GM23338 (cell line): ENCODE measurements at regions not wholly inside any gene's neighbourhood (a gene's known extent, or its start where the extent isn't known, plus 50 kb on each side); places are given as distances from the start of the nearest gene placed in this dataset.

Experiments used
- ATAC-seq: fragments of 200-7000 bp; cut with Tn5 transposase; 3 replicates; pipeline ENCODE4 v1.9.1; 2020
- DNase-seq: peaks from one replicate; pipeline ENCODE4 v3.0.0-alpha.2; 2015; ENCODE audit warnings: low spot score
- H2AFZ ChIP-seq: fragments of 200-600 bp; sonication (generic); 2 replicates; pipeline ENCODE4 v1.8.0; 2016; ENCODE audit warnings: antibody characterized with exemption, mild to moderate bottlenecking, moderate library complexity
- H3F3A ChIP-seq: fragments of 200-600 bp; sonication (generic); replicated peaks from 2 replicates; pipeline ENCODE4 v1.8.0; 2017; ENCODE audit warnings: antibody characterized with exemption, mixed run types, low read depth
- H3K27ac ChIP-seq: fragments of 200-600 bp; sonication (generic); 2 replicates; pipeline ENCODE4 v1.6.1; 2016; ENCODE audit warnings: low read depth
- H3K27me3 ChIP-seq: fragments of 200-600 bp; sonication (generic); 2 replicates; pipeline ENCODE4 v1.8.0; 2016; ENCODE audit warnings: mild to moderate bottlenecking, mixed run types, moderate library complexity; ENCODE audit not compliant: insufficient read depth
- H3K36me3 ChIP-seq: fragments of 200-600 bp; sonication (generic); 2 replicates; pipeline ENCODE4 v1.8.0; 2016; ENCODE audit warnings: mild to moderate bottlenecking; ENCODE audit not compliant: insufficient read depth
- H3K4me1 ChIP-seq: fragments of 200-600 bp; sonication (generic); 2 replicates; pipeline ENCODE4 v1.8.0; 2016; ENCODE audit warnings: mild to moderate bottlenecking, moderate library complexity; ENCODE audit not compliant: insufficient read depth
- H3K4me2 ChIP-seq: fragments of 200-600 bp; sonication (generic); 2 replicates; pipeline ENCODE4 v1.7.1; 2017; ENCODE audit warnings: mixed run types
- H3K4me3 ChIP-seq: fragments of 200-600 bp; sonication (generic); 2 replicates; pipeline ENCODE4 v1.6.1; 2016; ENCODE audit warnings: mixed run types
- H3K79me2 ChIP-seq: fragments of 200-600 bp; sonication (generic); replicated peaks from 2 replicates; pipeline ENCODE4 v1.8.0; 2017; ENCODE audit warnings: mild to moderate bottlenecking; ENCODE audit not compliant: insufficient read depth
- H3K9me2 ChIP-seq: fragments of 200-600 bp; sonication (generic); 2 replicates; pipeline ENCODE4 v1.8.0; 2017; ENCODE audit not compliant: insufficient read depth
- H4K20me1 ChIP-seq: fragments of 200-600 bp; sonication (generic); replicated peaks from 2 replicates; pipeline ENCODE4 v1.8.0; 2017; ENCODE audit warnings: mild to moderate bottlenecking; ENCODE audit not compliant: insufficient read depth
- H3K27ac Mint-ChIP-seq: 2 replicates; pipeline ENCODE4 v1.8.0; 2020; ENCODE audit warnings: inconsistent platforms, mild to moderate bottlenecking, moderate library complexity, mixed read lengths
- H3K27me3 Mint-ChIP-seq: 3 replicates; pipeline ENCODE4 v1.8.0; 2022; ENCODE audit warnings: low read depth, mild to moderate bottlenecking, moderate library complexity, mixed read lengths, inconsistent platforms; ENCODE audit not compliant: insufficient read depth, poor library complexity
- H3K36me3 Mint-ChIP-seq: 3 replicates; pipeline ENCODE4 v1.8.0; 2021; ENCODE audit warnings: low read depth, mild to moderate bottlenecking, inconsistent platforms, moderate library complexity, mixed read lengths
- H3K4me1 Mint-ChIP-seq: 3 replicates; pipeline ENCODE4 v1.8.0; 2020; ENCODE audit warnings: mild to moderate bottlenecking, inconsistent platforms, mixed read lengths
- H3K4me3 Mint-ChIP-seq: 3 replicates; pipeline ENCODE4 v1.8.0; 2021; ENCODE audit warnings: moderate library complexity, mild to moderate bottlenecking, inconsistent platforms, mixed read lengths
- H3K9me3 Mint-ChIP-seq: 3 replicates; pipeline ENCODE4 v1.8.0; 2020; ENCODE audit warnings: moderate library complexity, mild to moderate bottlenecking, inconsistent platforms, mixed read lengths
- CREB1 ChIP-seq: fragments of 250-450 bp; sonication (Bioruptor Pico); IDR thresholded peaks from 2 replicates; pipeline ENCODE4 v1.5.0; 2020; ENCODE audit warnings: low read depth, mild to moderate bottlenecking, moderate library complexity
- EZH2 ChIP-seq: fragments of 200-600 bp; sonication (generic); IDR thresholded peaks from one replicate; pipeline ENCODE4 v1.8.0; 2017; ENCODE audit warnings: antibody characterized with exemption, mild to moderate bottlenecking, low read depth; ENCODE audit not compliant: unreplicated experiment
- EZH2phosphoT487 ChIP-seq: fragments of 200-600 bp; sonication (generic); IDR thresholded peaks from one replicate; pipeline ENCODE4 v1.8.1; 2018; ENCODE audit warnings: antibody characterized with exemption; ENCODE audit not compliant: unreplicated experiment
- JUNB ChIP-seq: IDR thresholded peaks from one replicate; pipeline ENCODE4 v1.6.1; 2016; ENCODE audit warnings: antibody characterized with exemption; ENCODE audit not compliant: unreplicated experiment
- NANOG ChIP-seq: IDR thresholded peaks from 2 replicates; pipeline ENCODE4 v1.6.1; 2016; ENCODE audit warnings: antibody characterized with exemption, borderline replicate concordance
- POLR2AphosphoS5 ChIP-seq: IDR thresholded peaks from 2 replicates; pipeline ENCODE4 v1.6.1; 2016; ENCODE audit warnings: antibody characterized with exemption, low read depth
- STAT1 ChIP-seq: IDR thresholded peaks from one replicate; pipeline ENCODE4 v1.6.1; 2016; ENCODE audit warnings: antibody characterized with exemption; ENCODE audit not compliant: unreplicated experiment
- ZNF114 ChIP-seq: fragments of 250-450 bp; sonication (Bioruptor Pico); IDR thresholded peaks from 2 replicates; pipeline ENCODE4 v1.5.0; 2020; ENCODE audit warnings: mild to moderate bottlenecking, moderate library complexity
- ZNF331 ChIP-seq: fragments of 250-450 bp; sonication (Bioruptor Pico); IDR thresholded peaks from 2 replicates; pipeline ENCODE4 v1.5.0; 2020; ENCODE audit warnings: low read depth, mild to moderate bottlenecking, moderate library complexity
- TF ChIP-seq, protein P1 (sequence below), 2 experiments: fragments of 200-600 bp in 1 of 2; sonication (generic) in 1 of 2; conservative IDR thresholded peaks; 2 replicates each; pipeline versions ENCODE4 v1.5.1 to v1.6.1; 2016 to 2017; ENCODE audit warnings: antibody characterized with exemption in 2 of 2, low read depth in 2 of 2, mild to moderate bottlenecking in 2 of 2, moderate library complexity in 1 of 2
- TF ChIP-seq, protein P2 (sequence below): fragments of 250-450 bp; sonication (Bioruptor Pico); IDR thresholded peaks from 2 replicates; pipeline ENCODE4 v1.5.0; 2020; ENCODE audit warnings: mild to moderate bottlenecking, moderate library complexity
- TF ChIP-seq, protein P3 (sequence below): IDR thresholded peaks from one replicate; pipeline ENCODE4 v1.6.1; 2018; ENCODE audit warnings: antibody characterized with exemption; ENCODE audit not compliant: unreplicated experiment
- TF ChIP-seq, protein P4 (sequence below): IDR thresholded peaks from 2 replicates; pipeline ENCODE4 v1.6.1; 2016; ENCODE audit warnings: antibody characterized with exemption

DNA sequence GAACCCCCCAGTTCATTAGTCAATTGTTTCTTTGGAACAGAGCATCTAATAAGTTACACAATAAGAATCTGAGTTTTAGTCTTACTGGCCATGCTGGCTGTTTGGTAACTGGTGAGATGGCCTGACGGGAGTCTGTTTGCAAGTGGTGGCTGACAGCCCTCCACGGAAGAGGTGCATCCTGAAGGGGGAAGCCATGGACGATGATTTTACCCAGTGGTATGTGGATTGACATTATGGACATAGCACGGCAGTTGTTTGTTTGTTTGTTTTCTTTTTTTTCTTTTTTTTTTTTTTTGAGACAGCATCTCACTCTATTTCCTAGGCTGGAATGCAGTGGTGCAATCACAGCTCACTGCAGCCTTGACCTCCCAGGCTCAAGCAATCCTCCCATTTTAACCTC, 156.0 kb downstream of the RPLP1 start:
- H3K79me2 ChIP-seq, result no peaks in the 10 kb centered on the region
- peaks cover 6% of the 10 kb centered on the region; the same call in 1 of the 2 replicates for H3K9me2 ChIP-seq
- H3K4me2 ChIP-seq, result no peak overlapping the region
- no peaks in the 10 kb centered on the region; the same call in 1 of the 2 replicates for H3K4me1 ChIP-seq
- H3K27me3 ChIP-seq, result no peaks in the 10 kb centered on the region
- no peaks in the 10 kb centered on the region for H3F3A ChIP-seq
- ATAC-seq (no peak), DNase-seq (no peak)
- H3K9me3 Mint-ChIP-seq, result no peaks in the 10 kb centered on the region
- H3K27me3 Mint-ChIP-seq, result peaks cover 5% of the 10 kb centered on the region
- peaks cover 7% of the 10 kb centered on the region; the same call in 2 of the 3 replicates for H3K4me1 Mint-ChIP-seq
- H3K36me3 ChIP-seq, result no peaks in the 10 kb centered on the region
- H3K36me3 Mint-ChIP-seq, result no peaks in the 10 kb centered on the region
- no peaks in the 10 kb centered on the region for H4K20me1 ChIP-seq
- no peak overlapping the region for H3K27ac ChIP-seq
- no peak overlapping the region for H2AFZ ChIP-seq
- no peak overlapping the region for H3K27ac Mint-ChIP-seq
- H3K4me3 Mint-ChIP-seq, result no peak overlapping the region
- H3K4me3 ChIP-seq, result no peak overlapping the region
- TF ChIP-seq ZNF114 (no peak), ZNF331 (no peak), POLR2AphosphoS5 (no peak), CREB1 (CRISPR knock-in tag) (no peak), EZH2 (no peak), NANOG (no peak), STAT1 (no peak), EZH2phosphoT487 (no peak), JUNB (no peak)
- TF ChIP-seq, protein P1, sequence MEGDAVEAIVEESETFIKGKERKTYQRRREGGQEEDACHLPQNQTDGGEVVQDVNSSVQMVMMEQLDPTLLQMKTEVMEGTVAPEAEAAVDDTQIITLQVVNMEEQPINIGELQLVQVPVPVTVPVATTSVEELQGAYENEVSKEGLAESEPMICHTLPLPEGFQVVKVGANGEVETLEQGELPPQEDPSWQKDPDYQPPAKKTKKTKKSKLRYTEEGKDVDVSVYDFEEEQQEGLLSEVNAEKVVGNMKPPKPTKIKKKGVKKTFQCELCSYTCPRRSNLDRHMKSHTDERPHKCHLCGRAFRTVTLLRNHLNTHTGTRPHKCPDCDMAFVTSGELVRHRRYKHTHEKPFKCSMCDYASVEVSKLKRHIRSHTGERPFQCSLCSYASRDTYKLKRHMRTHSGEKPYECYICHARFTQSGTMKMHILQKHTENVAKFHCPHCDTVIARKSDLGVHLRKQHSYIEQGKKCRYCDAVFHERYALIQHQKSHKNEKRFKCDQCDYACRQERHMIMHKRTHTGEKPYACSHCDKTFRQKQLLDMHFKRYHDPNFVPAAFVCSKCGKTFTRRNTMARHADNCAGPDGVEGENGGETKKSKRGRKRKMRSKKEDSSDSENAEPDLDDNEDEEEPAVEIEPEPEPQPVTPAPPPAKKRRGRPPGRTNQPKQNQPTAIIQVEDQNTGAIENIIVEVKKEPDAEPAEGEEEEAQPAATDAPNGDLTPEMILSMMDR (conservative IDR thresholded peaks at IDR 0.05; ENCODE audit: low read depth in 2 of 2), result no peak
- TF ChIP-seq, protein P2, sequence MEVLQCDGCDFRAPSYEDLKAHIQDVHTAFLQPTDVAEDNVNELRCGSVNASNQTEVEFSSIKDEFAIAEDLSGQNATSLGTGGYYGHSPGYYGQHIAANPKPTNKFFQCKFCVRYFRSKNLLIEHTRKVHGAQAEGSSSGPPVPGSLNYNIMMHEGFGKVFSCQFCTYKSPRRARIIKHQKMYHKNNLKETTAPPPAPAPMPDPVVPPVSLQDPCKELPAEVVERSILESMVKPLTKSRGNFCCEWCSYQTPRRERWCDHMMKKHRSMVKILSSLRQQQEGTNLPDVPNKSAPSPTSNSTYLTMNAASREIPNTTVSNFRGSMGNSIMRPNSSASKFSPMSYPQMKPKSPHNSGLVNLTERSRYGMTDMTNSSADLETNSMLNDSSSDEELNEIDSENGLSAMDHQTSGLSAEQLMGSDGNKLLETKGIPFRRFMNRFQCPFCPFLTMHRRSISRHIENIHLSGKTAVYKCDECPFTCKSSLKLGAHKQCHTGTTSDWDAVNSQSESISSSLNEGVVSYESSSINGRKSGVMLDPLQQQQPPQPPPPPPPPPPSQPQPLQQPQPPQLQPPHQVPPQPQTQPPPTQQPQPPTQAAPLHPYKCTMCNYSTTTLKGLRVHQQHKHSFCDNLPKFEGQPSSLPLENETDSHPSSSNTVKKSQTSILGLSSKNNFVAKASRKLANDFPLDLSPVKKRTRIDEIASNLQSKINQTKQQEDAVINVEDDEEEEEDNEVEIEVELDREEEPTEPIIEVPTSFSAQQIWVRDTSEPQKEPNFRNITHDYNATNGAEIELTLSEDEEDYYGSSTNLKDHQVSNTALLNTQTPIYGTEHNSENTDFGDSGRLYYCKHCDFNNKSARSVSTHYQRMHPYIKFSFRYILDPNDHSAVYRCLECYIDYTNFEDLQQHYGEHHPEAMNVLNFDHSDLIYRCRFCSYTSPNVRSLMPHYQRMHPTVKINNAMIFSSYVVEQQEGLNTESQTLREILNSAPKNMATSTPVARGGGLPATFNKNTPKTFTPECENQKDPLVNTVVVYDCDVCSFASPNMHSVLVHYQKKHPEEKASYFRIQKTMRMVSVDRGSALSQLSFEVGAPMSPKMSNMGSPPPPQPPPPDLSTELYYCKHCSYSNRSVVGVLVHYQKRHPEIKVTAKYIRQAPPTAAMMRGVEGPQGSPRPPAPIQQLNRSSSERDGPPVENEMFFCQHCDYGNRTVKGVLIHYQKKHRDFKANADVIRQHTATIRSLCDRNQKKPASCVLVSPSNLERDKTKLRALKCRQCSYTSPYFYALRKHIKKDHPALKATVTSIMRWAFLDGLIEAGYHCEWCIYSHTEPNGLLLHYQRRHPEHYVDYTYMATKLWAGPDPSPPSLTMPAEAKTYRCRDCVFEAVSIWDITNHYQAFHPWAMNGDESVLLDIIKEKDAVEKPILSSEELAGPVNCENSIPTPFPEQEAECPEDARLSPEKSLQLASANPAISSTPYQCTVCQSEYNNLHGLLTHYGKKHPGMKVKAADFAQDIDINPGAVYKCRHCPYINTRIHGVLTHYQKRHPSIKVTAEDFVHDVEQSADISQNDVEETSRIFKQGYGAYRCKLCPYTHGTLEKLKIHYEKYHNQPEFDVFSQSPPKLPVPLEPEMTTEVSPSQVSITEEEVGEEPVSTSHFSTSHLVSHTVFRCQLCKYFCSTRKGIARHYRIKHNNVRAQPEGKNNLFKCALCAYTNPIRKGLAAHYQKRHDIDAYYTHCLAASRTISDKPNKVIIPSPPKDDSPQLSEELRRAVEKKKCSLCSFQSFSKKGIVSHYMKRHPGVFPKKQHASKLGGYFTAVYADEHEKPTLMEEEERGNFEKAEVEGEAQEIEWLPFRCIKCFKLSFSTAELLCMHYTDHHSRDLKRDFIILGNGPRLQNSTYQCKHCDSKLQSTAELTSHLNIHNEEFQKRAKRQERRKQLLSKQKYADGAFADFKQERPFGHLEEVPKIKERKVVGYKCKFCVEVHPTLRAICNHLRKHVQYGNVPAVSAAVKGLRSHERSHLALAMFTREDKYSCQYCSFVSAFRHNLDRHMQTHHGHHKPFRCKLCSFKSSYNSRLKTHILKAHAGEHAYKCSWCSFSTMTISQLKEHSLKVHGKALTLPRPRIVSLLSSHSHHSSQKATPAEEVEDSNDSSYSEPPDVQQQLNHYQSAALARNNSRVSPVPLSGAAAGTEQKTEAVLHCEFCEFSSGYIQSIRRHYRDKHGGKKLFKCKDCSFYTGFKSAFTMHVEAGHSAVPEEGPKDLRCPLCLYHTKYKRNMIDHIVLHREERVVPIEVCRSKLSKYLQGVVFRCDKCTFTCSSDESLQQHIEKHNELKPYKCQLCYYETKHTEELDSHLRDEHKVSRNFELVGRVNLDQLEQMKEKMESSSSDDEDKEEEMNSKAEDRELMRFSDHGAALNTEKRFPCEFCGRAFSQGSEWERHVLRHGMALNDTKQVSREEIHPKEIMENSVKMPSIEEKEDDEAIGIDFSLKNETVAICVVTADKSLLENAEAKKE (CRISPR knock-in tag), result no peak
- TF ChIP-seq, protein P3, sequence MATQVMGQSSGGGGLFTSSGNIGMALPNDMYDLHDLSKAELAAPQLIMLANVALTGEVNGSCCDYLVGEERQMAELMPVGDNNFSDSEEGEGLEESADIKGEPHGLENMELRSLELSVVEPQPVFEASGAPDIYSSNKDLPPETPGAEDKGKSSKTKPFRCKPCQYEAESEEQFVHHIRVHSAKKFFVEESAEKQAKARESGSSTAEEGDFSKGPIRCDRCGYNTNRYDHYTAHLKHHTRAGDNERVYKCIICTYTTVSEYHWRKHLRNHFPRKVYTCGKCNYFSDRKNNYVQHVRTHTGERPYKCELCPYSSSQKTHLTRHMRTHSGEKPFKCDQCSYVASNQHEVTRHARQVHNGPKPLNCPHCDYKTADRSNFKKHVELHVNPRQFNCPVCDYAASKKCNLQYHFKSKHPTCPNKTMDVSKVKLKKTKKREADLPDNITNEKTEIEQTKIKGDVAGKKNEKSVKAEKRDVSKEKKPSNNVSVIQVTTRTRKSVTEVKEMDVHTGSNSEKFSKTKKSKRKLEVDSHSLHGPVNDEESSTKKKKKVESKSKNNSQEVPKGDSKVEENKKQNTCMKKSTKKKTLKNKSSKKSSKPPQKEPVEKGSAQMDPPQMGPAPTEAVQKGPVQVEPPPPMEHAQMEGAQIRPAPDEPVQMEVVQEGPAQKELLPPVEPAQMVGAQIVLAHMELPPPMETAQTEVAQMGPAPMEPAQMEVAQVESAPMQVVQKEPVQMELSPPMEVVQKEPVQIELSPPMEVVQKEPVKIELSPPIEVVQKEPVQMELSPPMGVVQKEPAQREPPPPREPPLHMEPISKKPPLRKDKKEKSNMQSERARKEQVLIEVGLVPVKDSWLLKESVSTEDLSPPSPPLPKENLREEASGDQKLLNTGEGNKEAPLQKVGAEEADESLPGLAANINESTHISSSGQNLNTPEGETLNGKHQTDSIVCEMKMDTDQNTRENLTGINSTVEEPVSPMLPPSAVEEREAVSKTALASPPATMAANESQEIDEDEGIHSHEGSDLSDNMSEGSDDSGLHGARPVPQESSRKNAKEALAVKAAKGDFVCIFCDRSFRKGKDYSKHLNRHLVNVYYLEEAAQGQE, result no peak
- TF ChIP-seq, protein P4, sequence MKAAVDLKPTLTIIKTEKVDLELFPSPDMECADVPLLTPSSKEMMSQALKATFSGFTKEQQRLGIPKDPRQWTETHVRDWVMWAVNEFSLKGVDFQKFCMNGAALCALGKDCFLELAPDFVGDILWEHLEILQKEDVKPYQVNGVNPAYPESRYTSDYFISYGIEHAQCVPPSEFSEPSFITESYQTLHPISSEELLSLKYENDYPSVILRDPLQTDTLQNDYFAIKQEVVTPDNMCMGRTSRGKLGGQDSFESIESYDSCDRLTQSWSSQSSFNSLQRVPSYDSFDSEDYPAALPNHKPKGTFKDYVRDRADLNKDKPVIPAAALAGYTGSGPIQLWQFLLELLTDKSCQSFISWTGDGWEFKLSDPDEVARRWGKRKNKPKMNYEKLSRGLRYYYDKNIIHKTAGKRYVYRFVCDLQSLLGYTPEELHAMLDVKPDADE, result no peak
